Tibial artery (tissue), 4 donors: ENCODE measurements at regions not wholly inside any gene's neighbourhood (a gene's known extent, or its start where the extent isn't known, plus 50 kb on each side); places are given as distances from the start of the nearest gene placed in this dataset.
"Not testable (repeated sequence)": the region's sequence is repeated elsewhere in the genome, so short reads cannot be mapped to it uniquely, and the experiment has no call there.

Experiments used
- DNase-seq, 2 donors: peaks; one replicate each; pipeline ENCODE4 v3.0.0-alpha.2; 2019
- H3K27ac ChIP-seq, 2 donors: fragments of 200-600 bp; sonication (generic) in 1 of 2; 1 replicate in 1 of 2; 2 replicates in 1 of 2; pipeline ENCODE4 v1.5.1; 2018 to 2019; ENCODE audit warnings: mild to moderate bottlenecking in 1 of 2
- H3K27me3 ChIP-seq, 2 donors: fragments of 200-600 bp; sonication (generic) in 1 of 2; one replicate each; pipeline versions ENCODE4 v1.5.1 to v1.6.0; 2016 to 2019
- H3K36me3 ChIP-seq, 3 donors: fragments of 200-600 bp; sonication (generic) in 2 of 3; one replicate each; pipeline ENCODE4 v1.5.1; 2016 to 2019; ENCODE audit warnings: mild to moderate bottlenecking in 2 of 3
- H3K4me1 ChIP-seq, 4 donors: fragments of 200-600 bp; sonication (generic) in 2 of 4; 1 replicate in 3 of 4; 2 replicates in 1 of 4; pipeline ENCODE4 v1.5.1; 2016 to 2019
- H3K4me3 ChIP-seq, 2 donors: fragments of 200-600 bp; sonication (generic) in 1 of 2; 1 replicate in 1 of 2; 2 replicates in 1 of 2; pipeline ENCODE4 v1.5.1; 2018 to 2019; ENCODE audit warnings: mild to moderate bottlenecking in 2 of 2
- H3K9me3 ChIP-seq, 3 donors: fragments of 200-600 bp; sonication (generic) in 1 of 3; one replicate each; pipeline ENCODE4 v1.5.1; 2016 to 2019
- CTCF ChIP-seq, 2 experiments: fragments of 200-600 bp in 1 of 2; fragments of 450-650 bp in 1 of 2; IDR thresholded peaks; one replicate each; pipeline ENCODE4 v1.5.1; 2017 to 2019; ENCODE audit warnings: antibody characterized with exemption in 2 of 2, mild to moderate bottlenecking in 1 of 2, moderate library complexity in 1 of 2
- intact Hi-C: fragments of 100-400 bp; cut with DNase I; formaldehyde crosslinking; loops from one replicate; pipeline ENCODE4 v1.15.0; 2023; ENCODE audit warnings: low total_unique reads

- Histone ChIP-seq H3K27ac (no peak overlapping the region), H3K27me3 (no peaks in the 10 kb centered on the region), H3K36me3 (no peaks in the 10 kb centered on the region), H3K9me3 (no peaks in the 10 kb centered on the region), H3K4me3 (no peak overlapping the region), H3K4me1 (no peaks in the 10 kb centered on the region)
- no peak for DNase-seq
- no peak for TF ChIP-seq CTCF (IDR thresholded peaks at IDR 0.05)
- intact Hi-C loops: no loop called here
Observed at GRCh38 chr20:12946789-12947188, 62.0 kb upstream of the SPTLC3 start.

DNA sequence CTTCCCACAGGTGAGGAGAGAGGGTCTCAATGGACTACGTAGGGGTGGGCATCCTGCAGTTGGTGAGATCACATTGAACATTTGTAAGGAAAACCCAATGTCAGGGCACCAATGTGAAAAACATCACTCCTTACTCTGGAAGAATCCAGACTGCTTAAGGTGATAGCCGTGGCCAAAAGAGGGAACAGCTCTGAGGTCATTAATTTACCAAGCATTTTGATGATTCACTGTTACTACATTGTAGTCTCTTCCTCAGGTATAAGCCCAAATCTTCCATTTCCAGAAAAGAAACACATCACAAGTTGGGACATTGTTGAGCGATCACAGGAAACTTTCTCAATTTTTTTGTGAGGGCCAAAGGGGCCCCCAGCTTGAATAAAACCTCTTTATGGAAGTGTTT lies 61.1 kb upstream of the SPTLC3 start:
- TF ChIP-seq CTCF (IDR thresholded peaks at IDR 0.05): no peak
- H3K4me1 ChIP-seq: no peaks in the 10 kb centered on the region
- no peaks in the 10 kb centered on the region for H3K9me3 ChIP-seq
- DNase-seq: no peak
- intact Hi-C loops: no loop called here
- H3K36me3 ChIP-seq: no peaks in the 10 kb centered on the region
- no peaks in the 10 kb centered on the region for H3K27me3 ChIP-seq
- no peak overlapping the region for H3K27ac ChIP-seq
- no peak overlapping the region for H3K4me3 ChIP-seq

DNA sequence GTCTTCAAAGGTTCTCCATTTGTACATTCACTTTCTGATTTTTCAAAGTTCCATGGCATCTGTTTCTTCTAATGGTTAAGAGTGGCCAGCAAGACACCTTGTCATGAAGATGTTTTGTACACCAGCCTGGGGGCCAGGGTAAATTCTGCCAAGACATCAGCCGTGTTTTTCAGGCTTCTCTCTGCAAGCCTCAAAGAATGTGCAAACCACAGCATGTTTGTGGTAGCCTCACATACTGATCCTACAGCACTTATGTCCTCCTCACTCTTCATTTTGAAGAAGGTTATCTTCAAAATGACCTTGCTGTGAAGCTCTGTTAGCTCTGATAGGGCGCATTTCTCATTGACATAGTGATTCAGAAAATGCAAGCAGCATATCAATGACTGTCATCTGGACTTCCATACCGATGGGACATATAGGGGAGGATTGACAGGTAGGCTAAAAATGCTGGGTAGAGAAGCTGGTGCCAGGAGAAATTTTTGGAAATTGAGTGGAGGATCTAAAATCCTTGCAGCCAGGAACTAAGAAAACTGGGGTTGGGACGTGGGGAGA lies 59.3 kb upstream of the SPTLC3 start:
- no peak for TF ChIP-seq CTCF (IDR thresholded peaks at IDR 0.05)
- Histone ChIP-seq H3K4me3 (no peak overlapping the region), H3K27ac (no peak overlapping the region), H3K27me3 (no peaks in the 10 kb centered on the region), H3K4me1 (no peaks in the 10 kb centered on the region), H3K9me3 (no peaks in the 10 kb centered on the region), H3K36me3 (no peaks in the 10 kb centered on the region)
- intact Hi-C loops: no loop called here
- DNase-seq: no peak

- DNase-seq, H3K36me3 ChIP-seq, H3K9me3 ChIP-seq, intact Hi-C loops, H3K4me1 ChIP-seq, H3K27me3 ChIP-seq, H3K4me3 ChIP-seq, H3K27ac ChIP-seq: not testable (repeated sequence)
Observed at GRCh38 chr20:12954254-12954653, 54.5 kb upstream of the SPTLC3 start.

- intact Hi-C loops: no loop called here
- DNase-seq: no peak
- H3K4me1 ChIP-seq: no peaks in the 10 kb centered on the region
- H3K4me3 ChIP-seq: no peak overlapping the region
- H3K9me3 ChIP-seq: no peaks in the 10 kb centered on the region
- TF ChIP-seq CTCF (IDR thresholded peaks at IDR 0.05): no peak
- no peaks in the 10 kb centered on the region for H3K36me3 ChIP-seq
- no peak overlapping the region for H3K27ac ChIP-seq
- H3K27me3 ChIP-seq: no peaks in the 10 kb centered on the region
Observed at GRCh38 chr20:12955611-12956010, 53.2 kb upstream of the SPTLC3 start.

DNA sequence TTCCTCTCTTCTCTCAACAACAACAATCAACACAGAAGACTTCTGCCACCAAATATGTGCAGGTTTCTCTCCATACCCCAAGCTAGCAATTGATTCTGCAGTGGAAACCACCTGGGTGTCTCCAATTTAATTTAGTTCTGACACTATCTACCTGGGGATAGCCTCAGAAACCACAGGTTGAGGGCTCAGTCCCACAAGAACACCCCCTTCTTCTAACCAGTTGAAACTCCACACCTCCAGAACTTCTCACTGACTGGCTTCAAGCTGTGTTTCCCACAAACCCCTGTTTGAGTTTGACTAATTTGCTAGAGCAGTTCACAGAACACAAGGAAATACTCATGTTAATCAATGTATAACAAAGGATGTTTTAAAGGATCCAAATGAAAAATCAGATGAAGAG lies 52.5 kb upstream of the SPTLC3 start:
- no peaks in the 10 kb centered on the region for H3K36me3 ChIP-seq
- H3K4me1 ChIP-seq: no peaks in the 10 kb centered on the region
- intact Hi-C loops: no loop called here
- H3K4me3 ChIP-seq: no peak overlapping the region
- H3K27me3 ChIP-seq: no peaks in the 10 kb centered on the region
- no peaks in the 10 kb centered on the region for H3K9me3 ChIP-seq
- no peak for DNase-seq
- H3K27ac ChIP-seq: no peak overlapping the region
- TF ChIP-seq CTCF (IDR thresholded peaks at IDR 0.05): no peak
